ENCODE measurements at regions not wholly inside any gene's neighbourhood (a gene's known extent, or its start where the extent isn't known, plus 50 kb on each side); places are given as distances from the start of the nearest gene placed in this dataset.

DNA sequence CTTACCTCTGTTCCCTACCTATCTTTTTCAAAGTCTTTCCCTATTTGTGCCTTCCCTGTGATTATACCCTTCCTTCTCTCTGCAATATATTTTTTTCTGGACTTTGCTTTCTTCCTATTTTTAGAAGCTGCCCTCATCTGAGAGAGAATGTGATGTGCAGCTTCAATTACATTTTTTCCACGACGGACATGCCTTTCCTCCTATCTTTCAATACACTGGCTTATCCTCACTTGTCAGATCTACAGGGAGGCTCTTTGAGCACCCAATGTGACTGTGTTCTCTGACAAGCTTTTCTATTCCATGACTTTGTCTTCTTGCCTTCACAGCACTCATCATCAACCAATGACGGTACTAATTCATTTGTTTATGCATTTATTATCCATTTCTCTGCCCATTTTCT, 227.9 kb upstream of the CLINT1 start:
- H3K9ac ChIP-seq (ENCODE audit: control insufficient read depth, extremely low read depth, insufficient read depth, low read length) = no peak overlapping the region
- H3K27me3 ChIP-seq (ENCODE audit: control insufficient read depth, extremely low read depth, insufficient read depth, low read length) = no peaks in the 10 kb centered on the region
- H3K9me3 ChIP-seq (ENCODE audit: control insufficient read depth, low read depth, low read length) = no peaks in the 10 kb centered on the region
- H4K20me1 ChIP-seq (ENCODE audit: control insufficient read depth, extremely low read depth, insufficient read depth, low read length) = no peaks in the 10 kb centered on the region
- no peaks in the 10 kb centered on the region for H3K9me1 ChIP-seq (ENCODE audit: control insufficient read depth, extremely low read depth, insufficient read depth, low read length)
- no peak overlapping the region for H3K4me3 ChIP-seq (ENCODE audit: control insufficient read depth in 2 of 3, extremely low read depth in 1 of 3, insufficient read depth in 2 of 3, low read depth in 1 of 3, low read length in 3 of 3)
- H2AFZ ChIP-seq (ENCODE audit: control insufficient read depth, low read length) = no peak overlapping the region
- no peak for DNase-seq (ENCODE audit: low read depth, low spot score)
- no peak for FAIRE-seq
- H3K4me2 ChIP-seq (ENCODE audit: control insufficient read depth, extremely low read depth, insufficient read depth, low read depth, low read length) = no peak overlapping the region
- TF ChIP-seq EZH2 (IDR thresholded peaks at IDR 0.05; ENCODE audit: low read length) (no peak), CTCF (optimal IDR thresholded peaks at IDR 0.05 in 1 of 3, IDR thresholded peaks at IDR 0.05 in 1 of 3, conservative IDR thresholded peaks at IDR 0.05 in 1 of 3; ENCODE audit: extremely low read depth in 1 of 3, insufficient read depth in 2 of 3, low read length in 3 of 3) (no peak)
- no peaks in the 10 kb centered on the region for H3K36me3 ChIP-seq (ENCODE audit: control insufficient read depth in 2 of 2, extremely low read depth in 1 of 2, insufficient read depth in 2 of 2, low read length in 2 of 2)
- H3K4me1 ChIP-seq (ENCODE audit: control insufficient read depth, extremely low read depth, insufficient read depth, low read length) = peaks cover 2% of the 10 kb centered on the region
- H3K79me2 ChIP-seq (ENCODE audit: control insufficient read depth, insufficient read depth, low read length) = no peaks in the 10 kb centered on the region
- dilution Hi-C loops (cut with MboI; ENCODE audit: extremely low pct_ligation_motif_present, low sequenced_read_pairs) = no loop called here
- H3K27ac ChIP-seq (ENCODE audit: control insufficient read depth, insufficient read depth, low read length) = no peak overlapping the region

GRCh38 chr5:158084292-158084691, 225.3 kb upstream of the CLINT1 start:
- no peaks in the 10 kb centered on the region for H3K79me2 ChIP-seq (ENCODE audit: control insufficient read depth, insufficient read depth, low read length)
- no peak overlapping the region for H3K4me3 ChIP-seq (ENCODE audit: control insufficient read depth in 2 of 3, extremely low read depth in 1 of 3, insufficient read depth in 2 of 3, low read depth in 1 of 3, low read length in 3 of 3)
- no peaks in the 10 kb centered on the region for H3K9me1 ChIP-seq (ENCODE audit: control insufficient read depth, extremely low read depth, insufficient read depth, low read length)
- H3K4me2 ChIP-seq (ENCODE audit: control insufficient read depth, extremely low read depth, insufficient read depth, low read depth, low read length) = no peak overlapping the region
- peaks cover 2% of the 10 kb centered on the region for H3K4me1 ChIP-seq (ENCODE audit: control insufficient read depth, extremely low read depth, insufficient read depth, low read length)
- dilution Hi-C loops (cut with MboI; ENCODE audit: extremely low pct_ligation_motif_present, low sequenced_read_pairs) = no loop called here
- DNase-seq (ENCODE audit: low read depth, low spot score) (no peak), FAIRE-seq (no peak)
- no peak overlapping the region for H2AFZ ChIP-seq (ENCODE audit: control insufficient read depth, low read length)
- H3K27me3 ChIP-seq (ENCODE audit: control insufficient read depth, extremely low read depth, insufficient read depth, low read length) = no peaks in the 10 kb centered on the region
- TF ChIP-seq EZH2 (IDR thresholded peaks at IDR 0.05; ENCODE audit: low read length) (no peak), CTCF (optimal IDR thresholded peaks at IDR 0.05 in 1 of 3, IDR thresholded peaks at IDR 0.05 in 1 of 3, conservative IDR thresholded peaks at IDR 0.05 in 1 of 3; ENCODE audit: extremely low read depth in 1 of 3, insufficient read depth in 2 of 3, low read length in 3 of 3) (no peak)
- no peak overlapping the region for H3K27ac ChIP-seq (ENCODE audit: control insufficient read depth, insufficient read depth, low read length)
- no peak overlapping the region for H3K9ac ChIP-seq (ENCODE audit: control insufficient read depth, extremely low read depth, insufficient read depth, low read length)
- no peaks in the 10 kb centered on the region for H3K36me3 ChIP-seq (ENCODE audit: control insufficient read depth in 2 of 2, extremely low read depth in 1 of 2, insufficient read depth in 2 of 2, low read length in 2 of 2)
- no peaks in the 10 kb centered on the region for H3K9me3 ChIP-seq (ENCODE audit: control insufficient read depth, low read depth, low read length)
- no peaks in the 10 kb centered on the region for H4K20me1 ChIP-seq (ENCODE audit: control insufficient read depth, extremely low read depth, insufficient read depth, low read length)

Data from keratinocyte (primary cell).